Tibial nerve (tissue), 4 donors: ENCODE measurements at regions not wholly inside any gene's neighbourhood (a gene's known extent, or its start where the extent isn't known, plus 50 kb on each side); places are given as distances from the start of the nearest gene placed in this dataset.

Experiments used
- DNase-seq, 2 donors: peaks; one replicate each; pipeline ENCODE4 v3.0.0-alpha.2; 2019; ENCODE audit warnings: low spot score in 2 of 2
- H3K27ac ChIP-seq, 4 donors: fragments of 200-600 bp; sonication (generic) in 3 of 4; one replicate each; pipeline ENCODE4 v1.5.1; 2017 to 2019; ENCODE audit warnings: mild to moderate bottlenecking in 1 of 4
- H3K27me3 ChIP-seq, 2 donors: fragments of 200-600 bp; sonication (generic) in 1 of 2; one replicate each; pipeline versions ENCODE4 v1.5.1 to v1.6.0; 2017 to 2019
- H3K36me3 ChIP-seq, 3 donors: fragments of 200-600 bp; sonication (generic); one replicate each; pipeline ENCODE4 v1.5.1; 2018 to 2019
- H3K4me1 ChIP-seq, 4 donors: fragments of 200-600 bp; sonication (generic) in 3 of 4; one replicate each; pipeline ENCODE4 v1.5.1; 2017 to 2019
- H3K4me3 ChIP-seq, 4 donors: fragments of 200-600 bp; sonication (generic) in 3 of 4; one replicate each; pipeline ENCODE4 v1.5.1; 2017 to 2019; ENCODE audit warnings: mild to moderate bottlenecking in 1 of 4, moderate library complexity in 1 of 4
- H3K9me3 ChIP-seq, 4 donors: fragments of 200-600 bp; sonication (generic) in 3 of 4; one replicate each; pipeline ENCODE4 v1.5.1; 2017 to 2019
- EP300 ChIP-seq, 2 donors: sonication (generic); formaldehyde crosslinking; IDR thresholded peaks; one replicate each; pipeline ENCODE4 v1.6.1; 2017; ENCODE audit warnings: antibody characterized with exemption in 2 of 2, mild to moderate bottlenecking in 1 of 2
- POLR2A ChIP-seq, 2 donors: fragments of 450-650 bp; IDR thresholded peaks; one replicate each; pipeline ENCODE4 v1.6.1; 2017; ENCODE audit warnings: antibody characterized with exemption in 2 of 2, mild to moderate bottlenecking in 2 of 2, moderate library complexity in 2 of 2
- WGBS, 2 donors: methylation state at CpG; one replicate each; pipeline ENCODE4 v1.1.5; 2018; 5-methylcytosine and 5-hydroxymethylcytosine counted together
- TF ChIP-seq, protein P1 (sequence below), 5 experiments: fragments of 200-600 bp in 3 of 5; fragments of 450-650 bp in 2 of 5; sonication (generic) in 3 of 5; IDR thresholded peaks; one replicate each; pipeline ENCODE4 v1.5.1; 2016 to 2019; ENCODE audit warnings: antibody characterized with exemption in 5 of 5, mild to moderate bottlenecking in 3 of 5, moderate library complexity in 2 of 5

DNA sequence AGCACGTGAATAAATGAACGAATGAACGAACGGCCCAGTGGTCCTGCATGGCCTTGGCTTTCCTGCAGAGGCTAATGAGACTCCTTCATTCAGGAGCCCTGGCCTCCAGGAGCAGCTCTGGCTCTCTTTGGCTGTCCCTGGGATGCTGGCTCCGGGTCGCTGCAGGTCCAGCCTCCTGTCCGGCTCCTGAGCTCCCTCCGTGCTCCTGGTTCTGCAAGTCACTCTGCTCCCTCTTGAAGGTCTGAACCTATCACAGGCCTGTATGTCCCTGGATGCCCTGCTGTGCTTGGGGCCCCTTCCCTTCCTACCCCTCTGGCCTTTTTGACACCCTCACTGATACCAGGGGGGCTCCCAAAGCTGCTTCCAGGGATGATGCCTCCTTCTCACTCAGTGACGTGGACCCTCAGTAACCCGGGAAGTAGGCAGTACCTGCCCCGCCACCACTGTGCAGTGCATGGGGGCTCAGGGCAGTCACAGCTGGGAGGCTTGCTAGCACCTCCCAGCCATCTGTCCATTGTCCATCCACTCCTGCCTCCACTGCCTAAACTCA is 133.7 kb upstream of the C14orf180 start:
- no peaks in the 10 kb centered on the region for H3K36me3 ChIP-seq
- peaks cover 0 to 19% (median 2%) of the 10 kb centered on the region in 4 donors for H3K9me3 ChIP-seq
- no peak for DNase-seq
- no peaks in the 10 kb centered on the region for H3K4me1 ChIP-seq
- WGBS, 2 donors, result 76 to 78% methylated on average over 11 of the region's 11 CpGs
- no peak overlapping the region for H3K27ac ChIP-seq
- no peak overlapping the region for H3K4me3 ChIP-seq
- TF ChIP-seq, protein P1, sequence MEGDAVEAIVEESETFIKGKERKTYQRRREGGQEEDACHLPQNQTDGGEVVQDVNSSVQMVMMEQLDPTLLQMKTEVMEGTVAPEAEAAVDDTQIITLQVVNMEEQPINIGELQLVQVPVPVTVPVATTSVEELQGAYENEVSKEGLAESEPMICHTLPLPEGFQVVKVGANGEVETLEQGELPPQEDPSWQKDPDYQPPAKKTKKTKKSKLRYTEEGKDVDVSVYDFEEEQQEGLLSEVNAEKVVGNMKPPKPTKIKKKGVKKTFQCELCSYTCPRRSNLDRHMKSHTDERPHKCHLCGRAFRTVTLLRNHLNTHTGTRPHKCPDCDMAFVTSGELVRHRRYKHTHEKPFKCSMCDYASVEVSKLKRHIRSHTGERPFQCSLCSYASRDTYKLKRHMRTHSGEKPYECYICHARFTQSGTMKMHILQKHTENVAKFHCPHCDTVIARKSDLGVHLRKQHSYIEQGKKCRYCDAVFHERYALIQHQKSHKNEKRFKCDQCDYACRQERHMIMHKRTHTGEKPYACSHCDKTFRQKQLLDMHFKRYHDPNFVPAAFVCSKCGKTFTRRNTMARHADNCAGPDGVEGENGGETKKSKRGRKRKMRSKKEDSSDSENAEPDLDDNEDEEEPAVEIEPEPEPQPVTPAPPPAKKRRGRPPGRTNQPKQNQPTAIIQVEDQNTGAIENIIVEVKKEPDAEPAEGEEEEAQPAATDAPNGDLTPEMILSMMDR (IDR thresholded peaks at IDR 0.05), result no peak
- no peak for TF ChIP-seq EP300 (IDR thresholded peaks at IDR 0.05)
- no peak for TF ChIP-seq POLR2A (IDR thresholded peaks at IDR 0.05)
- no peaks in the 10 kb centered on the region for H3K27me3 ChIP-seq

DNA sequence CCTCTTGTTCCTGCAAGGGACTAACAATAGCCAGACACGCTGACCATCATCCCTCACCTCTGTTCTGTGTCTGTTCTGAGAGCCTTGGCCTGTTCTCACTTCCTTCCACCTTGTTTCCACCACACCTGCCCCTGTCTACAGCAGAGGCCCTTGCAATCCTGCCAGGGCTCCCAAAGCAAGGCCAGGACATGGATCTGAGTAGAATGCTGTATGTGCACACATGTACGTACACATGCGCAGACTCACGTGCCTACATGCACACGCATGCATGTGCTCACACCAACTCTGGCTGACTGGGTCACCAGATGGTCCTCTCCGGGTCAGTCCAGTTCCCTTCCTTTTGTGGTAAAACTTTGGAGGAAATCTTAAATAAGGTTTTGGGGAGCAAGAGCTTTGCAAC is 133.0 kb upstream of the C14orf180 start:
- no peaks in the 10 kb centered on the region for H3K36me3 ChIP-seq
- no peaks in the 10 kb centered on the region for H3K4me1 ChIP-seq
- no peaks in the 10 kb centered on the region for H3K27me3 ChIP-seq
- WGBS, 2 donors, result 86 to 90% methylated on average over 6 of the region's 6 CpGs
- peaks cover 0 to 23% (median 2%) of the 10 kb centered on the region in 4 donors for H3K9me3 ChIP-seq
- DNase-seq, result no peak
- TF ChIP-seq EP300 (IDR thresholded peaks at IDR 0.05), result no peak
- TF ChIP-seq, protein P1 (IDR thresholded peaks at IDR 0.05), result no peak
- no peak for TF ChIP-seq POLR2A (IDR thresholded peaks at IDR 0.05)
- no peak overlapping the region for H3K4me3 ChIP-seq
- no peak overlapping the region for H3K27ac ChIP-seq

DNA sequence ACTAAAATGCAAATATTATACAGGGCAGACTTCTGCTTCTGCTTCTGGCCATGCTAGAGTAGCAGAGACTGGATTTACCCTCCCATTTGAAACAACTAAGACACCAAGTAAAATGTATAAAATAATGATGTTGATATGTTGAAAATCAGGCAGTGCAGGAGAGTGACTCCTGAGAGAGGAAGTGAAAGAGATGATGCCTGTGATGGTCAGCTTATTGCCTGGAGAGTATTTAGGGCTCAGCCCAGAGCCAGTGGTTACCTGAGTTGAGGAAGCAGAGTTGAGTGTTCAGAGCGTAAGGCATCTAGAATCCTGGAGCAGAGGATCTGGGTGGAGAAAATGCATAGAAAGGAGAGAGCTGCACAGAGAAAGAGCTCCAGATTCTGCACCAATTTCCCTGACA is 131.8 kb upstream of the C14orf180 start:
- Histone ChIP-seq H3K27me3 (no peaks in the 10 kb centered on the region), H3K36me3 (no peaks in the 10 kb centered on the region), H3K9me3 (peaks cover 0 to 23% (median 2%) of the 10 kb centered on the region in 4 donors), H3K27ac (no peak overlapping the region), H3K4me1 (no peaks in the 10 kb centered on the region), H3K4me3 (no peak overlapping the region)
- DNase-seq, result no peak
- TF ChIP-seq POLR2A (IDR thresholded peaks at IDR 0.05) (no peak), EP300 (IDR thresholded peaks at IDR 0.05) (no peak)
- TF ChIP-seq, protein P1 (IDR thresholded peaks at IDR 0.05), result no peak
- WGBS, 2 donors, result 81 to 89% methylated on average over 1 of the region's 1 CpG

DNA sequence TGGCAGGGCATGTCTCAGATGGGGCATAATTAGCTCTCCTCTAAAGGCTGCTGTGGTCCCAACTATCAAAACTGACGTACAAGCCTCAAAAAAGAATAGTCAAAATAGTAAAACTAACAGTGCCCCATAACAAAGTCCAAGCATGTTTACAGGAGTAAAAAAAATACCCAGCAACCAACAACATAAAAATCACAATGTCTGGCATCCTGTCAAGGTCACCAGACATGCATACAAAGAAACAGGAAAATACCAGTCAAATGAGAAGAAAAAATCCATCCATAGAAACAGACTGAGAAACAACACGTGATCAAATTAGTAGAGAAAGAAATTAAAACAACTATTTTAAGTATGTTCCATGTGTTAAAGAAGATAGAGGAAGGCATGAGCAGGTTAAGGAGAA is 131.2 kb upstream of the C14orf180 start:
- DNase-seq, result no peak
- no peak overlapping the region for H3K27ac ChIP-seq
- no peaks in the 10 kb centered on the region for H3K27me3 ChIP-seq
- H3K9me3 ChIP-seq, result peaks cover 0 to 27% (median 2%) of the 10 kb centered on the region in 4 donors
- 59 to 69% methylated on average over 2 of the region's 2 CpGs for WGBS, 2 donors
- no peaks in the 10 kb centered on the region for H3K4me1 ChIP-seq
- TF ChIP-seq EP300 (IDR thresholded peaks at IDR 0.05) (no peak), POLR2A (IDR thresholded peaks at IDR 0.05) (no peak)
- TF ChIP-seq, protein P1 (IDR thresholded peaks at IDR 0.05), result no peak
- no peak overlapping the region for H3K4me3 ChIP-seq
- H3K36me3 ChIP-seq, result no peaks in the 10 kb centered on the region

DNA sequence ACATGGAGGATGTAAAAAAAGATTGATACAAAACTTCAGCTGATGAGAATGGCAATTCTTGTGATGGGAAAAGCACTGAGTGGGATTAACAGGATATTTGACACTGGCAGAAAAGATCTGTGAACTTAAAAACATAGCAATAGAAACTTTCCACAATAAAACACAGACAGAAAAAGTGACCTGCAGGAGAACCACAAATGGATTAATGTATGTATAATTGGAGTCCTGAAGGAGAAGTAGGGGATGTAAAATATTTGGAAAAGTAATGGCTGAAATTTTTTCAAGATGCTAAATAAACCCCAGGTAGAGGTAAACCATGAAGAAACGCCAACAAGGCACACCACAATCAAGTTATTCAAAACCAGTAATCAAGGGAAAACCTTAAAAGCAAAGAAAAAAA is 130.8 kb upstream of the C14orf180 start:
- H3K27me3 ChIP-seq, result no peaks in the 10 kb centered on the region
- TF ChIP-seq EP300 (IDR thresholded peaks at IDR 0.05) (no peak), POLR2A (IDR thresholded peaks at IDR 0.05) (no peak)
- TF ChIP-seq, protein P1 (IDR thresholded peaks at IDR 0.05), result no peak

More for the DNA sequence above, 130.8 kb upstream of the C14orf180 start:
- Histone ChIP-seq H3K4me1 (no peaks in the 10 kb centered on the region), H3K9me3 (peaks cover 0 to 29% (median 2%) of the 10 kb centered on the region in 4 donors), H3K4me3 (no peak overlapping the region), H3K36me3 (no peaks in the 10 kb centered on the region), H3K27ac (no peak overlapping the region)
- 87 to 88% methylated on average over 1 of the region's 1 CpG for WGBS, 2 donors
- DNase-seq, result no peak
